Adipocyte (in vitro differentiated cells): ENCODE measurements at regions not wholly inside any gene's neighbourhood (a gene's known extent, or its start where the extent isn't known, plus 50 kb on each side); places are given as distances from the start of the nearest gene placed in this dataset.
A peak's percentile ranks its signal among the peaks of the same experiment; 100 is the strongest.
"Not testable (repeated sequence)": the region's sequence is repeated elsewhere in the genome, so short reads cannot be mapped to it uniquely, and the experiment has no call there.

Source experiments
- DNase-seq: peaks from one replicate; pipeline ENCODE4 v3.0.0-alpha.2; 2015; ENCODE audit warnings: low read depth
- H3K27me3 ChIP-seq: replicated peaks from 2 replicates; pipeline ENCODE4 v1.7.0; 2013; ENCODE audit warnings: mild to moderate bottlenecking, low read length, moderate library complexity; ENCODE audit not compliant: control insufficient read depth, insufficient read depth
- H3K36me3 ChIP-seq: 2 replicates; pipeline ENCODE4 v1.7.0; 2013; ENCODE audit warnings: low read length, mild to moderate bottlenecking, moderate library complexity; ENCODE audit not compliant: control insufficient read depth, insufficient read depth, severe bottlenecking
- H3K4me1 ChIP-seq: 2 replicates; pipeline ENCODE4 v1.7.0; 2013; ENCODE audit warnings: mild to moderate bottlenecking, low read length, moderate library complexity; ENCODE audit not compliant: control insufficient read depth, insufficient read depth
- H3K4me3 ChIP-seq: 2 replicates; pipeline ENCODE4 v1.7.0; 2013; ENCODE audit warnings: mild to moderate bottlenecking, low read length, moderate library complexity
- H3K9ac ChIP-seq: 2 replicates; pipeline ENCODE4 v1.7.0; 2013; ENCODE audit warnings: mild to moderate bottlenecking, low read length, moderate library complexity
- H3K9me3 ChIP-seq: 2 replicates; pipeline ENCODE4 v1.7.0; 2013; ENCODE audit warnings: mild to moderate bottlenecking, low read length, moderate library complexity; ENCODE audit not compliant: control insufficient read depth

DNA sequence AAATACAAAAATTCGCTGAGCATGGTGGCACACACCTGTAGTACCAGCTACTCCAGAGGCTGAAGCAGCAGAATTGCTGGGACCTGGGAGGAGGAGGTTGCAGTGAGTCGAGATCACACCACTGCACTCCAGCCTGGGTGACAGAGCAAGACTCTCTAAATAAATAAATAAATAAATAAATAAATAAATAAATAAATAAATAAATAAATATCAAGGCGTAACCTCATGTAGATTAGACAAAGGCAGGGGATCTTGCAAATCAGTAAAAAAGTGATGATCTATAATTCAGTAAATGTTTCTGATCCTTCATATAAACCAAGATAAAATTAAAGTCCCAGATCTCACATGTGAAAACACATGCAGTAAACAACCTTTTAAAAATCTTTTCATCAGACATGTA, 425.6 kb downstream of the MRPL39 start:
- not testable (repeated sequence) for DNase-seq, H3K36me3 ChIP-seq

DNA sequence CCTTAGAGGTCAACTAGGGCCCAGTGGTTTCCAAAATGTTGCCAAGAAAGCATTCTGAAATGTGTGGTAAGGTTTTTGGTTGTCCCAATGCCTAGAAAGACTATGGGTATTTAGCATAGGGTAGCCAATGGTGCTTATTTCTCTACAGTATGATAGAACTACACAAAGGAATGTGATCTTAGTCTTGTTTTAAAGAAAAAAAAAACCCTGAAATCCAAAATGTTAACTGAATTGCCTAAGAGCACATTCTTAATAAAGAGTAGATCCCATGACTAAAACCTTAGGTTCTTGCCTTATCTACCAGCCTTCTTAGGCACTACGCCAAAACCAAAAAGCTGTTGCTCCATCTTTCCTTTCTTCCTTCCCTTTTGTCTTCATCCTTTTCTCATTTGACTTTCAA, 428.2 kb downstream of the MRPL39 start:
- H3K4me1 ChIP-seq = no peaks in the 10 kb centered on the region
- H3K27me3 ChIP-seq = no peaks in the 10 kb centered on the region
- H3K9ac ChIP-seq = no peak overlapping the region
- H3K36me3 ChIP-seq = no peaks in the 10 kb centered on the region
- H3K4me3 ChIP-seq = no peak overlapping the region
- DNase-seq = no peak
- H3K9me3 ChIP-seq = no peaks in the 10 kb centered on the region

More for the DNA sequence above, 425.6 kb downstream of the MRPL39 start:
- H3K27me3 ChIP-seq, H3K9ac ChIP-seq, H3K4me3 ChIP-seq, H3K4me1 ChIP-seq, H3K9me3 ChIP-seq: not testable (repeated sequence)

DNA sequence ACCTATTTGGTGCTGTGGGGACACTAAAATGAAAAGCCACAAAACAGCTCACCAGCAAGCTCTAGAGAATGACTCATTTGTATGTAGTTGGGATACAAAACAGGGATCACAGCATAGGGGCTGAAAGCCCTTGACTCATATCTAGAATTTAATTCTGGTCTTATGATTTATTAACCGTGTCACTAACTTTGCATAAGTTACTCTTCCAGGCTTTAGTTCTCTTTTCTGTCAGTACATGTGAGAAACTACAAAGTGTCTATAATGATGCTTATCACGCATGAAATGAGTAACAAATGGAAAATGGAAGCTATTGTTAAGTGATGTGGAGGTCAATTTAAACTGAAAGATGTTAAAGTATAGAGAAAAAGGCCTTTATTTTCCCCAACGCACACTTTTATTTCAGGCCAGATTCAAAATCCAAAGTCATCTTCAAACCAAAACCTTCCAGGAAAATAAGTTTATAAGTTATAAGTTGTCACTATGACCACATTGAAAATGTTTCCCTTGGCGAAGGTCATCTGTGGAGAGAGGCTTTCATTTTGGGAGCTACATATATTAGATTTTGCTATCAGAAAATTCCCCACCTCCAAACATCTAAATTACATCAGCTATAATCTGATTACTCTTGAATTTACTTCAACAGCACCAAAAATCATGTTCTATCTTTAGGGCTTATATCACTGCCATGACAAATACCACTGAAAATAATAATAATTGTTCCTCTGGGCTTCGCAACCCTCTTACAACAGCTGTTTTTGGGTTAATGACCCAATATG, 430.5 kb downstream of the MRPL39 start:
- DNase-seq = no peak
- no peaks in the 10 kb centered on the region for H3K36me3 ChIP-seq

DNA sequence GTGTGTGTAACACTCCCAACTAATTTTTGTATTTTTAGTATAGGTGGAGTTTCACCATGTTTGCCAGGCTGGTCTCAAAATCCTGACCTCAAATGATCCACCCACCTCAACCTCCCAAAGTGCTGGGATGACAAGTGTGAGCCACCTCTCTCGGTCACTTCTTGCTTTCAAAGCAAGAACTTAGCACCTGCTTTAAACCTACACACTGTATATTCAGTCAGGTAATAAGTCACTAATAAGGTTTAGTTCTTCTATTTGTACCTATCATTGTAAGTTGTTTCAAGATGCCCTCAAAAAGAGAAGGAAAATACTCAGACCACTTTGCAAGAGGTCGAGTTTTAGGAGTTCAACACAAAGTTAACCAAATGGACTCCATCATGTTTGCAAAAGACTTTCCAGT, 431.3 kb downstream of the MRPL39 start:
- Histone ChIP-seq H3K36me3 (no peaks in the 10 kb centered on the region), H3K9me3 (no peaks in the 10 kb centered on the region)
- no peak for DNase-seq

More for the DNA sequence above, 430.5 kb downstream of the MRPL39 start:
- Histone ChIP-seq H3K27me3 (no peaks in the 10 kb centered on the region), H3K9me3 (no peaks in the 10 kb centered on the region), H3K9ac (no peak overlapping the region), H3K4me3 (no peak overlapping the region), H3K4me1 (no peaks in the 10 kb centered on the region)

DNA sequence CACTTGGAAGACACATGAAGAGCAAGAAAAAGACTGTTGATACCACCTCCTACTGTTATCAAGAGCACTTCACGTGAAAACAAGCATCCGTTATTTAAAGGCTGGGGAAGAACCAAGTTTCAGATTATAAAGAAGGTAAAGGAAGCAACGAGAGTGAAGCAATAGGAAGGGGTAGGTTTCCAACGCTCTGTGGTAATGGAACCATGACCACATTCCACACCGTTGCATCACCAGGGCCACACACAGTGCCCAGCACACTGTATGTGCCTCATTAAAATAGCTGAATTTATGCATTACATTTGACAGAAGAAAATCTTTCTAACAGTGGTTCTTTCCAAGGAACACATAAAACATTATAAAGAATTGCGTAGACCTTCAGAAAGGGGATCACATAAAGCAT, 435.8 kb downstream of the MRPL39 start:
- Histone ChIP-seq H3K4me1 (no peaks in the 10 kb centered on the region), H3K36me3 (no peaks in the 10 kb centered on the region), H3K4me3 (no peak overlapping the region), H3K27me3 (no peaks in the 10 kb centered on the region), H3K9me3 (peaks cover 11% of the 10 kb centered on the region), H3K9ac (no peak overlapping the region)
- DNase-seq = peak; percentile 1

More for the DNA sequence above, 431.3 kb downstream of the MRPL39 start:
- Histone ChIP-seq H3K4me1 (no peaks in the 10 kb centered on the region), H3K27me3 (no peaks in the 10 kb centered on the region), H3K4me3 (no peak overlapping the region), H3K9ac (no peak overlapping the region)

DNA sequence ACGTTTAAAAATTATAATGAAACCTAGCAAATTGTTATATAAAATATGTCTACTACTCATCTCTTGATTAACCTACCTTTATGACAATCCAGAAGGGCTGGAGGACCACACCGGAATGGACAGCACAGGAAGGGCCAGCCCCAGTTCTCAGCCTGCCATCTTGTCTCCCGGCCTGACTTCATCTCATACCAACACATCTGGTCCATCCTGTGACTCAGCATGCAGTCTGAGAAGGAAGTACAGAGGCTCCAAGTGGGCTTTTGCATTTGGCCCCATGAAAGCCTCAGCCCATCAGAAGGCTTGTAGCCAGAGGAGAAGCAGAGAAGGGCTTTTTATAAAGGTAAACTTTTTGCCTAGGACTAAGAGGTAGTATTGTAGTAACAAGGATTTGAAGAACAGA, 436.6 kb downstream of the MRPL39 start:
- H3K27me3 ChIP-seq = no peaks in the 10 kb centered on the region
- peaks cover 14% of the 10 kb centered on the region for H3K9me3 ChIP-seq
- no peak overlapping the region for H3K4me3 ChIP-seq
- H3K9ac ChIP-seq = no peak overlapping the region
- no peaks in the 10 kb centered on the region for H3K4me1 ChIP-seq
- no peaks in the 10 kb centered on the region for H3K36me3 ChIP-seq
- no peak for DNase-seq

DNA sequence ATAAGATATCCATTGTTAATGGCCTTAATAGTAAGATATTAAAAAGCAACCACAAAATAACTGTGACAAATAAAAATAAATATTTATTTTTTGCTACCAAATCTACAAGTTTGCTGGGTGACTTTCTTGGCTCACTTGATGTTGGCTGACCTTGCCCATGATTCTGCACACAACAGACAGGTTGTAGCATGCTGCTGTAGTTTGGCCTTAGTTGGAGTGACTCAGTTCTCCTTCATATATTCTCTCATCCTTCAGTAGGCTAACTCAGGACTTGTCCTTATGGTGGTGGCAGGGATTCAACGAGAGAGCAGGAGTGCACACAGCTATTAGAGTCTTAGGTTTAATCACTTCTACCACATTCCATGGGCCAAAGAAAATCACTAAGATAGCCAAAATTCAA, 437.9 kb downstream of the MRPL39 start:
- no peak for DNase-seq
- no peak overlapping the region for H3K9ac ChIP-seq
- no peaks in the 10 kb centered on the region for H3K36me3 ChIP-seq
- no peak overlapping the region for H3K4me3 ChIP-seq
- peaks cover 14% of the 10 kb centered on the region for H3K9me3 ChIP-seq
- no peaks in the 10 kb centered on the region for H3K27me3 ChIP-seq
- H3K4me1 ChIP-seq = no peaks in the 10 kb centered on the region

DNA sequence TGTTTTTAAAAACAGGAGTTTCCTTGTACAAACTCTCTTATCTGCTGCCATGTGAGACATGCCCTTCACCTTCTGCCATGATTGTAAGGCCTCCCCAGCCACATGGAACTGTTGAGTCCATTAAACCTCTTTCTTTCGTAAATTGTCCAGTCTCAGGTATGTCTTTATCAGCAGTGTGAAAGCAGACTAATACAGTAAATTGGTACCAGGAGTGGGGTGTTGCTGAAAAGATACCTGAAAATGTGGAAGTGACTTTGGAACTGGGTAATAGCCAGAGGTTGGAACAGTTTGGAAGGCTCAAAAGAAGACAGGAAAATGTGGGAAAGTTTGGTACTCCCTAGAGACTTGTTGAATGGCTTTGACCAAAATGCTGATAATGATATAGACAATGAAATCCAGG, 440.4 kb downstream of the MRPL39 start:
- not testable (repeated sequence) for H3K9ac ChIP-seq, H3K36me3 ChIP-seq, H3K27me3 ChIP-seq, H3K4me1 ChIP-seq, H3K4me3 ChIP-seq, DNase-seq
- peaks cover 14% of the 10 kb centered on the region for H3K9me3 ChIP-seq

DNA sequence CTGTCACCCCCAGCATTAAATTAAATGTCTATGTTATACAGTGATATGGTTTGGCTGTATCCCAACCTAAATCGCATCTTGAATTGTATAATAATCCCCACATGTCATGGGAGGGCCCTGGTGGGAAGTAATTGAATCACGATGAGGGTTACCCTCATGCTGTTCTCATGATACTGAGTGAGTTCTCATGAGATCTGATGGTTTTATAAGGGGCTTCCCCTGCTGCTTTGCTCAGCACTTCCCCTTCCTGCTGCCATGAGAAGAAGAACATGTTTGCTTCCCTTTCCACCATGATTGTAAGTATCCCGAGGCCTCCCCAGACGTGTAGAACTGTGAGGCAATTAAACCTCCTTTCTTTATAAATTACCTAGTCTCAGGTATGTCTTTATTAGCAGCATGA, 445.7 kb downstream of the MRPL39 start:
- no peaks in the 10 kb centered on the region for H3K36me3 ChIP-seq
- no peak overlapping the region for H3K9ac ChIP-seq
- H3K4me3 ChIP-seq = no peak overlapping the region
- DNase-seq = no peak
- no peaks in the 10 kb centered on the region for H3K4me1 ChIP-seq
- H3K9me3 ChIP-seq = peaks cover 4% of the 10 kb centered on the region
- H3K27me3 ChIP-seq = no peaks in the 10 kb centered on the region

DNA sequence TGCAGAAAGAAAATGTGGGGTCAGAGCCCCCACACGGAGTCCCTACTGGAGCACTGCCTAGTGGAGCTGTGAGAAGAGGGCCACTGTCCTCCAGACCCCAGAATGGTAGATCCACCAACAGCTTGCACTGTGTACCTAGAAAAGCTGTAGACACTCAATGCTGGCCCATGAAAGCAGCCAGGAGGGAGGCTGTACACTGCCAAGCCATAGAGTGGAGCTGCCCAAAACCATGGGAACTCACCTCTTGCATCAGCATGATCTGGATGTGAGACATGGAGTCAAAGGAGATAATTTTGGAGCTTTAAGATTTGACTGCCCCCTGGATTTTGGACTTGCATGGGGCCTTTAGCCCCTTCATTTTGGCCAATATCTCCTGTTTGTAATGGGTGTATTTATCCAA, 452.3 kb downstream of the MRPL39 start:
- not testable (repeated sequence) for H3K36me3 ChIP-seq, H3K27me3 ChIP-seq, DNase-seq, H3K9ac ChIP-seq, H3K4me3 ChIP-seq, H3K9me3 ChIP-seq, H3K4me1 ChIP-seq

DNA sequence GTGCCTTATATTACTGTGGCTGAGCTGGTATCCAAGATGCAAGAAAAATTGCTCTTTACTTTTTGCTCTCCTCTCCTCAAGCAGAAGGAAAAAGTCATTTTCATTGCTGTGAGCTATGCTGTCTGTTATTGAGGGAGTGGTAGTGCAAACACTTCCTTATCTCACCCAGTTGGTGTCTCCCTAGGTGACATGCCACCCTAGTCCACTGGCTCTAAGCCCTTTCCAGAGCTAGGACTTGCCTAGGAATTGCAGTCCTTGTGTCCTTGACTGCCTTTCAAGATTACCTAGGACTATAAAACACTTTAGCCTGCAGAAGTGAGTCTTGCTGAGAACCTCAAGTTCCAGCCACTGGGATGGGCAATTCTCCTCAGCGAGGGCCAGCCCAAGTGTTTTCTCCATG, 458.3 kb downstream of the MRPL39 start:
- Histone ChIP-seq H3K27me3 (no peaks in the 10 kb centered on the region), H3K4me3 (no peak overlapping the region), H3K9me3 (no peaks in the 10 kb centered on the region), H3K36me3 (no peaks in the 10 kb centered on the region), H3K4me1 (no peaks in the 10 kb centered on the region), H3K9ac (no peak overlapping the region)
- no peak for DNase-seq

DNA sequence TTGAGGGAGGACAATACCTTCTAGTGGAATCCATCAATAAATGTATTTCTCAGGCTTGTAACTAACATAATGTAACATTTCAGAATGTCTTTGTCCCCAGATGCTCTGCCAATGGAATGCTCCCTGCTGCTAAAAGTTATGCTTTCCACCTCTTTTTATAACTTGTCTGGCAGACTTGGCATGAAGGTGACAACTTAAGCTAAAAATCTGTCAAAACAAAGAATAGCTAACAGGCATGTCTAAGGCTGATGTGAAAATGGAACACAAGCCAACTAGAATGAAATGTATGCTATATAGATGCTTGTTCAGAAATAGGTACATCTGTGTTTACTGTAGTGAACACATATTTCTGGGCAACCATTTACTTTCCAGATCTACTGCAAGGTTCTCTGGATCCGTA, 467.9 kb downstream of the MRPL39 start:
- Histone ChIP-seq H3K4me3 (no peak overlapping the region), H3K27me3 (no peaks in the 10 kb centered on the region), H3K4me1 (no peaks in the 10 kb centered on the region), H3K9ac (no peak overlapping the region), H3K36me3 (no peaks in the 10 kb centered on the region), H3K9me3 (no peaks in the 10 kb centered on the region)
- DNase-seq = no peak
